GM21619 (cell line): ENCODE measurements at regions not wholly inside any gene's neighbourhood (a gene's known extent, or its start where the extent isn't known, plus 50 kb on each side); places are given as distances from the start of the nearest gene placed in this dataset.

ENCODE experiments used
- ATAC-seq: cut with Tn5 transposase; IDR thresholded peaks from one replicate; pipeline ENCODE4 v1.9.1; 2021; ENCODE audit not compliant: unreplicated experiment

DNA sequence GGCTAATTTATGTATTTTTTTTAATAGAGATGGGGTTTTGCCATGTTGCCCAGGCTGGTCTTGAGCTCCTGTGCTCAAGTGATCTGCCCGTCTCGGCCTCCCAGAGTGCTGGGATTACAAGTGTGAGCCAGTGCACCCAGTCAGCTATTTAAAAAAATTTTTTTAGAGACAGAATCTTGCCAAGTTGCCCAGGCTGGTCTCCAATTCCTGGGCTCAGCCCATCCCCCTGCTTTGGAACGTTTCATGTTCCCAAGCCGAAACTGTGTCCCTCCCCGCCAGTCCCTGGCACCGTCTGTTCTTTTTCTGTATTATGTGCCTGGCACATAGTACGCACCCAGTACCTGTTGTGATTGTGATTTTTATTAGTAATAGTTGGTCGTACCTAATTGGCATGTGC, 63.1 kb upstream of the MGAT5 start:
- ATAC-seq, result no peak

DNA sequence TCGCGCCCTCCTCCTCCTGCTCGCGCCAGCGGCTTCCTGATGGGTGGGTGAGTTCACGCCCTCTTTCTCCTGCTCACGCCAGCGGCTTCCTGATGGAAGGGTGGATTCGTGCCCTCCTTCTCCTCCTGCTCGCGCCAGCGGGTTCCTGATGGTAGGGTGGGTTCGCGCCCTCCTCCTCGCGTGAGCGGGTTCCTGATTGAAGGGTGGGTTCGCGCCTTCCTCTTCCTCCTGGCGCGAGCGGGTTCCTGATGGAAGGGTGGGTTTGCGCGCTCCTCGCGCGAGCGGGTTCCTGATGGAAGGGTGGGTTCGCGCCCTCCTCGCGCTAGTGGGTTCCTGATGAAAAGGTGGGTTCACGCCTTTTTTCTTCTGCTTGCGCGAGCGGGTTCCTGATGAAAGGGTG, 62.0 kb upstream of the MGAT5 start:
- no peak for ATAC-seq

DNA sequence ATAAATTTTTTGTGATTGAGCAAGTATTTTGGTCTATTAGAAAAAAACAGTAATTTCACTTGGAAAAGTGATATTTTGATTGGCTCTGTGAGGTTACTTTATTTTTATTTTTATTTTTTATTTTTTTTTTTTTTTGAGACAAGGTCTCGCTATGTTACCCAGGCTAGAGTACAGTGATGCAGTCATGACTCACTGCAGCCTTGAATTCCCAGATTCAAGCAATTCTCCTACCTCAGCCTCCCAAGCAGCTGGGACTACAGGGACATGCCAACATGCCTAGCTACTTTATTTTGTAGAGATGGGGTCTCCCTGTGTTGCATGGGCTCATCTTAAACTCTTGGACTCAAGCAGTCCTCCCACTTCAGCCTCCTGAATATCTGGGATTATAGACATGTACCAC, 60.9 kb upstream of the MGAT5 start:
- no peak for ATAC-seq

DNA sequence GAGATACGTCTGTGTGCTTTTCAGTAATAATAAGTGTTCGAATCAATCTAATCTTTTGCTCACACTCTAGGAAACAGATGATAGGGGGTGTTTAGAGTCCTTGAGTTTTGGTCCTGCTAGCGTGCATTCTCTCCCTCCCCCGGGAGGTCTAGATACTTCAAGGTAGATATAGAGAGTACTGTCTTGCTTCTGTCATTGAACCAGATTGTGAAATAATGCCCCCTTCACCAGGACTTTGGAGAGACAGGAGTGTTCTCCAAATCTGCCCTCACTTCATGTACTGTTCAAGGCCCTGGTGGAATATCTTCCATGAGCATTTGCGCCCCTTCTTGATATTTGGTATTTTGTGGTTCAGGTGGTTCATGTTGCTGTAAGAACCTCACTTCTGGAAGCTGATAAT, 59.4 kb upstream of the MGAT5 start:
- ATAC-seq, result no peak

DNA sequence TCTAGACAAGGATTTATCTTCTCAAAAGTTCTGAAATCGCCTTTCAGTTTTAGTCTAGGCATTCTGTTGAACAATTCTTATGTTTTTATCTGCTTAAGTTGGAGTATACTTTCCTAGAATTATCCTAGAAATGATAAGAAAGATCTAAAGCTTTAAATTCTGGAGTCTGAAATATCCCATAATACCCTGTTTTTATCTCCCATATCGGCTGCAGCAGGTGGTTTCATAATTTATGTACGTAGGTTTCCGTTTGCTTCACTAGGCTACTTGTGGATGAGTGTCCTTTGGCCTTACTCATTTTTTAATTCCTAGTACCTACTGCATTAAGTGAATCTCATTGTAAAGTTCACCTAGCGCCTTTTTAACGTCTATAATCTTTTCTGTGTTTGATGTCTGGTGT, 58.5 kb upstream of the MGAT5 start:
- ATAC-seq, result no peak

DNA sequence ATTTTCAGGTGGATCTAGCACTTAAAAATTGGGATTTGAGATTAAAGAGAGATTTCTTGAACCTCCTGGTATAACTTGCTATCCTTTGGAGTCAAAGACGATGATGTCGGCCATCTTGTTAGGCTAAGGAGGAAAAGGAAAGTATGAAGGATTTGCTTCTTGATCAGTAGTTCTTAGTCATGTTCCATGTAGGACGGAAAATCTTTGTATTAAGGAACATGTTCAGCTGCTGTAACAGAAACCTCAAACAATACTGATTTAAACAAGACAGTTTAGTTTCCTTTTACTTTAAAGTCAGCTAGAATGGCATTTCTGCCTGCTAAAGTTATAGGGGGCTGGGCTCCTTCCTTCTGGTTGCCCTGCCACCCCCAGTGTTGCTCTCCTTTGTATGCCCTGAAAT, 56.4 kb upstream of the MGAT5 start:
- no peak for ATAC-seq

DNA sequence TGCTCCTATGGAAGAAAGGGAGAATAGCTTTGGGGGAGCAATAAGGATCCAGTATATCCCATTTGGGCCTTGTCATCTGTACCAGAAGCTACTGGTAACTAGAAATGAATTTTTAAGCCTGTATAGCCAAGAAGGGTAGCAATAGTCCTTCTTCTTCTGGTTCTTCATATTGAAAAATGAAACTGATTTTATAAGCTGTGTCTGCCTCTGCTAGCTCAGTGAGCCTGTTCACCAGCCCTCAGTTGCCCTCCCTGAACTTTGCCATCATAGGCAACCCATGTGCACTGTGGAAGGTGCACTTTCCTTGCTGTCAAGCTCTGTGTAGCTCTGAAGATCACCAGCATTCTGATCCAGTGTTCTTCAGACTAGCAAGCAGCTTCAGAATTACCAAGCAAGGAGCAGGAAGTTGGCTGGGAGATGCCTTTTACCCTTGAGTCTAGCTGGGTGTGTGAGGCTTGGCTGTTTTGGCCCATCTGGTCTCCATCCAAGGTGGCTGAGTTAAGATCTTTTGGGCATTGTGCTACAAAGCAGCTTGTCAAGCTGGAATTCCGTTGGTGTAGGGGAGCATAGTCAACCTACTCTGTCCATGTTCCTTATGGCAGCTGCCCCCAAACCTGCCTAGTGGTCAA, 55.8 kb upstream of the MGAT5 start:
- ATAC-seq, result no peak

DNA sequence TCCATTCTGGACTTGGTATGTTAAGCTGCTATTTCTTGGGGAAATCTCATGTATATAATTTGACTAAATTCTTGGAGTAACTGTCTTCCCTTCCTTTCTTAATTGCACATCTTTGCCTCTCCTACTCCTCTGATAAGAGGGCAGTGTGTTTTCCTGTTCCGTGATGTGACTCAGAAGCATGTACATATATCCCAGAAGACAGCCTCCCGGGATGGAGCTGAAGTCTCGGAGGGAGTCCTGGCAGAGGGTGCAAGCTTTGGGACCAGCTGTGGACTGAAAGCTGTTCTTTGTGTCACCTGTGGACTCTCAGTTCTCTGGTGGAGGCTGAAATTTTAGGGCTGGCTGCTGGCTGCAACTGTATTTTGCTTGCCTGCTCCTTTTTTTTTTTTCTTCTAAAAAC, 54.7 kb upstream of the MGAT5 start:
- no peak for ATAC-seq

DNA sequence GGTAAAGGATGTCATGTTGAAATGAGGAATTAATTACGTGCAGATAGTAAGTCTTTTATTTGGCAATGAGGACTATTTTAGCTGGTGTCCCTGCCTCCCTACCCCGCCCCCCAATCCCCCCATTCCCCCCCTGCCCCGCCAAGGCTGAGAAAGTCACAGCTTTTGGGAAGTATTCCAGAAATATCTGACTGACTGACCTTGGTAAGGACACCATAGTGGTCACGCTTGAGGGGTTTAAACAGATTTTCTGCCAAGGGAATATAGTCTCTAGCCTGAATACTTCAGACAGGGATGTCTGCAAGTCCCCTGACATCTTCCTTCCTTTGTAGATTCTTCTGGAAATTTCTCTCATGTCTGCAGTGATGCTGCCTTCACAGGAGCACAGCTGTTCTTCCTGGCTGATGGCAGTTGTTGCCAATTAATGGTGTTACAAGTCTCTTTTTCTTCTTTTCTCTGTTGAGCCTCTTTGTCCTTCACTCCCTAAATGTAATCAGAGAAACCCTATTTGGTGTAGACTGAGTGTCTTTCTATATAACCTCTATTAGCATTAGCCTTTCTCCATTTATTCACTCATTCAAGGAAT, 53.7 kb upstream of the MGAT5 start:
- no peak for ATAC-seq

DNA sequence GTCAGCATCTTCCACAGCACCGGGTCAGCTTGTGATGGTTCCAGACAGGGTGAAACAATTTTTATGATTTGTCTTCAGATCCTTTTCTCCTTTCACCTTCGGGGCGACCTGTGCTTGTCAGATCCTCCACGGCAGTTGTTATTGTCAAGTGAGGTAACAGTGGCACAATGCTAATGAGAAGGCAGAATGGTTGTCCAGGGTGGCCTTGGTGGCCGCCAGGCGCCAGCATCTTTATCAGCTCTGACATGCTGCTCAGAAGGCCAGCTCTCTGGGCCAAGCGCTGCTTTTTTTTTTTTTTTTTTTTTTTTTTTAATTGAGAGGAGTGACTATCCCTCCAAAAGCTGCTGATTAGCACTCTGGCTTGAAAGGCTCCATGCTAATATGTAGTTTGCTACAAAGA, 52.3 kb upstream of the MGAT5 start:
- ATAC-seq, result no peak

DNA sequence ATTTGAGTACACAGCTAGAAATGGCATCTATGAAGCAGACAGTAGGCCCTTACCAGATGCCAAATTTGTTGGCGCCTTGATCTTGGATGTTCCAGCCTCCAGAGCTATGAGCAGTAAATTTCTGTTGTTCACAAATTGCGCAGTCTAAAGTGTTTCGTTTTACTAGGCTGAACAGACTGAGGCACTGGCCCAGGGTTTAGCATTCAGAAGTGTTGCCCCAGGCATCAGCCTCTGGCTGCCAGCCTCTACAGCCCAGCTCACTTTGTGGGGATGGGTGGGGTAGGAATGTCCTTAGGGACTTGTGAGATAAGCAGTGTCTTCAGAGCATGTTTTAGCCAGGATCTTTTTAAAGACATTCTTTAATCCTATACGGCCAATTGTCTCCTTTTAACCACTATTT, 51.5 kb upstream of the MGAT5 start:
- no peak for ATAC-seq

DNA sequence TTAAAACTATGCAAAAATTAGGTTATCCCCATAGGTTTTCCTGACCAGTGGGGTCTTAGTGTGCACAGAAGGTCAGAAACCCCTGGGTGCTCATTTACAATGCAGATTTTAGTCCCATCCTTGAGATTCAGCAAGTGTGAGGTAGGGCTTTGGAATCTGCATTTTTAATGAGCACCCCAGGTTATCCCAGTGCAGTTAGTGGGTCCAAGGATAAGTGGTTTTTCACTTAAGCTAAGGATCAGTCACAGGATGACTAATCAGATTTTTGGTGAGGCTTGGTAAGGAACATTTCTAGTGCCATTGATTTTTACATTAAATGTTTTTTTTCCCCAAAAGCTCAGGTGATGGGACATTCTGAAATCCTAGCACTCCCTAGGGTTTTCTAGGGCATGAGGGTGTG, 50.7 kb upstream of the MGAT5 start:
- ATAC-seq, result no peak
